Lower lobe of right lung (tissue), 2 donors: ENCODE measurements at regions not wholly inside any gene's neighbourhood (a gene's known extent, or its start where the extent isn't known, plus 50 kb on each side); places are given as distances from the start of the nearest gene placed in this dataset.

Experiments used
- ATAC-seq, 2 donors: fragments of 200-7000 bp; cut with Tn5 transposase; one replicate each; pipeline ENCODE4 v1.9.1; 2020 to 2022; ENCODE audit warnings: mild to moderate bottlenecking in 2 of 2, moderate library complexity in 2 of 2
- DNase-seq: peaks from one replicate; pipeline ENCODE4 v3.0.0-alpha.2; 2020
- H3K27ac ChIP-seq: fragments of 200-600 bp; one replicate; pipeline ENCODE4 v1.8.0; 2022
- H3K27me3 ChIP-seq: fragments of 200-600 bp; one replicate; pipeline ENCODE4 v1.8.0; 2022; ENCODE audit warnings: low read depth
- H3K36me3 ChIP-seq: fragments of 200-600 bp; one replicate; pipeline ENCODE4 v1.8.0; 2022; ENCODE audit warnings: mild to moderate bottlenecking
- H3K4me1 ChIP-seq: fragments of 200-600 bp; one replicate; pipeline ENCODE4 v1.8.0; 2022
- H3K4me3 ChIP-seq: fragments of 200-600 bp; one replicate; pipeline ENCODE4 v1.8.0; 2022; ENCODE audit warnings: mild to moderate bottlenecking
- H3K9me3 ChIP-seq: fragments of 200-600 bp; one replicate; pipeline ENCODE4 v1.8.0; 2022
- CTCF ChIP-seq: fragments of 200-600 bp; IDR thresholded peaks from one replicate; pipeline ENCODE4 v1.8.0; 2022; ENCODE audit warnings: antibody characterized with exemption, mild to moderate bottlenecking
- intact Hi-C: fragments of 100-400 bp; cut with DNase I; formaldehyde crosslinking; loops from one replicate; pipeline ENCODE4 v1.11.0; 2022
- donor health status: DM: no; HTN: yes; CAD: no; lungs with severe emphysema.

GRCh38 chr5:103847060-103847459 is 284.5 kb upstream of the NUDT12 start:
- ATAC-seq (no peak), DNase-seq (no peak)
- no peaks in the 10 kb centered on the region for H3K36me3 ChIP-seq
- intact Hi-C loops = no loop called here
- H3K9me3 ChIP-seq = no peaks in the 10 kb centered on the region
- no peak overlapping the region for H3K27ac ChIP-seq
- no peak for TF ChIP-seq CTCF
- no peak overlapping the region for H3K4me3 ChIP-seq
- H3K27me3 ChIP-seq = no peaks in the 10 kb centered on the region
- H3K4me1 ChIP-seq = no peaks in the 10 kb centered on the region

DNA sequence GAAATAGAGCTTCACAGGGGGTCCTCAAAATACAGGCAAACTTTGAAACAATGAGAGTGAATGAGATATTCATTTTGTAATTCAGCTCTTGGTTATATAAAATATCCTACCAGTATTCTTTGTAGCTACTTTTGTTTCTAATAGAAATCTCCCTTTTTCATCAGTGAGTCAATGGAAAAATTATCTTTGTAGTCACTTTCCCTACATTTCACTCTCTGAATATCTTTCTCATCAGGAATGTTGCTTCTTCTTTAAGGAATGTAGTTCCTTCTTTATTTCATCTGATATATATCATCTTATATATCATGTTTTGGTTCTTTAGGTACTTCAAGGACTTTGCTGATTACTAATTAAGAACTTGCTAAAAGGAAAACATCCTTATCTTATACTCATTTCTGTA is 280.3 kb upstream of the NUDT12 start:
- Histone ChIP-seq H3K4me1 (no peaks in the 10 kb centered on the region), H3K27ac (no peak overlapping the region), H3K4me3 (no peak overlapping the region), H3K36me3 (no peaks in the 10 kb centered on the region), H3K27me3 (no peaks in the 10 kb centered on the region), H3K9me3 (no peaks in the 10 kb centered on the region)
- no peak for TF ChIP-seq CTCF
- intact Hi-C loops = no loop called here
- DNase-seq = no peak
- no peak for ATAC-seq

- DNase-seq (no peak), ATAC-seq (no peak)
- Histone ChIP-seq H3K27me3 (no peaks in the 10 kb centered on the region), H3K4me3 (no peak overlapping the region), H3K4me1 (no peaks in the 10 kb centered on the region), H3K27ac (no peak overlapping the region), H3K9me3 (no peaks in the 10 kb centered on the region), H3K36me3 (no peaks in the 10 kb centered on the region)
- intact Hi-C loops = no loop called here
- TF ChIP-seq CTCF = no peak
These were observed 278.0 kb upstream of the NUDT12 start for GRCh38 chr5:103840600-103840999.

GRCh38 chr5:103834216-103834615 is 271.6 kb upstream of the NUDT12 start:
- Histone ChIP-seq H3K27ac (no peak overlapping the region), H3K4me1 (no peaks in the 10 kb centered on the region), H3K9me3 (no peaks in the 10 kb centered on the region), H3K4me3 (no peak overlapping the region), H3K36me3 (no peaks in the 10 kb centered on the region), H3K27me3 (no peaks in the 10 kb centered on the region)
- TF ChIP-seq CTCF = no peak
- intact Hi-C loops = no loop called here
- DNase-seq (no peak), ATAC-seq (no peak)

GRCh38 chr5:103829585-103829984 is 267.0 kb upstream of the NUDT12 start:
- DNase-seq (no peak), ATAC-seq (no peak)
- Histone ChIP-seq H3K9me3 (no peaks in the 10 kb centered on the region), H3K36me3 (no peaks in the 10 kb centered on the region), H3K27me3 (no peaks in the 10 kb centered on the region), H3K27ac (no peak overlapping the region), H3K4me3 (no peak overlapping the region), H3K4me1 (no peaks in the 10 kb centered on the region)
- no peak for TF ChIP-seq CTCF
- intact Hi-C loops = no loop called here

GRCh38 chr5:103827976-103828375 is 265.4 kb upstream of the NUDT12 start:
- intact Hi-C loops = no loop called here
- Histone ChIP-seq H3K27me3 (no peaks in the 10 kb centered on the region), H3K4me1 (no peaks in the 10 kb centered on the region), H3K4me3 (no peak overlapping the region), H3K9me3 (no peaks in the 10 kb centered on the region), H3K27ac (no peak overlapping the region), H3K36me3 (no peaks in the 10 kb centered on the region)
- TF ChIP-seq CTCF = no peak
- DNase-seq = no peak
- ATAC-seq = no peak
